GM13977 (cell line): ENCODE measurements at regions not wholly inside any gene's neighbourhood (a gene's known extent, or its start where the extent isn't known, plus 50 kb on each side); places are given as distances from the start of the nearest gene placed in this dataset.

Experiments
- DNase-seq: peaks from one replicate; pipeline ENCODE4 v3.0.0; 2012; ENCODE audit warnings: low spot score
- in situ Hi-C: fragments of 300-500 bp; cut with MboI; formaldehyde crosslinking; loops from one replicate; pipeline ENCODE4 v1.12.0; 2022; ENCODE audit warnings: low sequenced_read_pairs, low pct_unique_long_range_greater_than_20kb, mixed read lengths, inconsistent platforms; ENCODE audit not compliant: unreplicated experiment
- TF ChIP-seq, protein P1 (sequence below): IDR thresholded peaks from 2 replicates; pipeline ENCODE4 v1.5.1; 2012; ENCODE audit warnings: mild to moderate bottlenecking, control low read depth; ENCODE audit not compliant: insufficient read depth; ENCODE audit errors: extremely low read depth, missing control alignments

DNA sequence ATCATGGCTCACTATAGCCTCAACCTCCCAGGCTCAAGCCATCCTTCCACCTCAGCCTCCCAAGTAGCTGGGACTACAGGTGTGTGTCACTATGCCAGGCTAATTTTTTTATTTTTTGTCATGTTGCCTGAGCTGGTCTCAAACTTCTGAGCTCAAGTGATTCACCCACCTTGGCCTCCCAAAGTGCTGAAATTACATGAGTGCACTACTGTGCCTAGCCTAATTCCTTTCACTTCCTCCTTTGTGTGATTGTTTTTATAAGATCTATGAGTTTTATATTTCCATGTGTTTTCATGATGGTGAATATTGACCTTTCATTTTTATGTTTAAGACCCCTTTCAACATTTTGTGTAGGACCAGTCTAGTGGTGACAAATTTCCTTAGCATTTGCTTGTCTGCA, 55.2 kb upstream of the IL12B start:
- in situ Hi-C loops: no loop called here
- TF ChIP-seq, protein P1, sequence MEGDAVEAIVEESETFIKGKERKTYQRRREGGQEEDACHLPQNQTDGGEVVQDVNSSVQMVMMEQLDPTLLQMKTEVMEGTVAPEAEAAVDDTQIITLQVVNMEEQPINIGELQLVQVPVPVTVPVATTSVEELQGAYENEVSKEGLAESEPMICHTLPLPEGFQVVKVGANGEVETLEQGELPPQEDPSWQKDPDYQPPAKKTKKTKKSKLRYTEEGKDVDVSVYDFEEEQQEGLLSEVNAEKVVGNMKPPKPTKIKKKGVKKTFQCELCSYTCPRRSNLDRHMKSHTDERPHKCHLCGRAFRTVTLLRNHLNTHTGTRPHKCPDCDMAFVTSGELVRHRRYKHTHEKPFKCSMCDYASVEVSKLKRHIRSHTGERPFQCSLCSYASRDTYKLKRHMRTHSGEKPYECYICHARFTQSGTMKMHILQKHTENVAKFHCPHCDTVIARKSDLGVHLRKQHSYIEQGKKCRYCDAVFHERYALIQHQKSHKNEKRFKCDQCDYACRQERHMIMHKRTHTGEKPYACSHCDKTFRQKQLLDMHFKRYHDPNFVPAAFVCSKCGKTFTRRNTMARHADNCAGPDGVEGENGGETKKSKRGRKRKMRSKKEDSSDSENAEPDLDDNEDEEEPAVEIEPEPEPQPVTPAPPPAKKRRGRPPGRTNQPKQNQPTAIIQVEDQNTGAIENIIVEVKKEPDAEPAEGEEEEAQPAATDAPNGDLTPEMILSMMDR: no peak

GRCh38 chr5:159386028-159386711, 55.9 kb upstream of the IL12B start:
- in situ Hi-C loops: no loop called here
- DNase-seq: no peak
- TF ChIP-seq, protein P1: no peak

More for the DNA sequence above, 55.2 kb upstream of the IL12B start:
- no peak for DNase-seq

- in situ Hi-C loops: no loop called here
- DNase-seq: no peak
- TF ChIP-seq, protein P1: no peak
Observed at GRCh38 chr5:159392871-159393270, 62.6 kb upstream of the IL12B start.

- in situ Hi-C loops: no loop called here
- TF ChIP-seq, protein P1: no peak
- DNase-seq: no peak
Observed at GRCh38 chr5:159393854-159394274, 63.6 kb upstream of the IL12B start.

- TF ChIP-seq, protein P1: no peak
- in situ Hi-C loops: no loop called here
- no peak for DNase-seq
Observed at GRCh38 chr5:159395202-159395601, 64.9 kb upstream of the IL12B start.

DNA sequence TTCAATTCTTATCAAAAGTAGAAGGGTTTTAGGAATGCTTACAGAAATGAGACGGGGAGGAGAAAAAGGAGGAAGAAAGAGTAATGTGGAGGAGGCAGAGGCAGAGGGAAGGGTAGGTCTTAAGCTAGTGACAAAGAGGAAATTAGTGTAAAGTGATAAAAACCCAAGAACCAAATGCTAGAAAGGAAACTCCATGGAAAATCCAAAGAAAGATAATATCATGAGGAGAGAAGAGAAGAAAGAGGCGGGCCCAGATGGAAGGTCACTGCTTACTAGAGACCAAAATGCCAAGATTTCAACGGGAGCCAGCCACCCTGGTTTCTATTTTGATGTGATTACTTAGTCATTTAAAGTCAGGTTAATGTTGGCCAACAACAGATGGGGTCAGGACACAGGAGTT, 68.6 kb upstream of the IL12B start:
- DNase-seq: no peak
- TF ChIP-seq, protein P1: no peak
- in situ Hi-C loops: no loop called here
